Prostate gland (tissue), 2 donors: ENCODE measurements at regions not wholly inside any gene's neighbourhood (a gene's known extent, or its start where the extent isn't known, plus 50 kb on each side); places are given as distances from the start of the nearest gene placed in this dataset.

Experiments used
- POLR2A ChIP-seq: fragments of 450-650 bp; IDR thresholded peaks from one replicate; pipeline ENCODE4 v1.6.1; 2016; ENCODE audit warnings: antibody characterized with exemption, mild to moderate bottlenecking
- POLR2AphosphoS5 ChIP-seq: sonication (generic); formaldehyde crosslinking; IDR thresholded peaks from one replicate; pipeline ENCODE4 v1.6.1; 2017; ENCODE audit warnings: antibody characterized with exemption
- TF ChIP-seq, protein P1 (sequence below), 4 experiments: fragments of 200-600 bp in 2 of 4; fragments of 450-650 bp in 2 of 4; sonication (generic) in 2 of 4; IDR thresholded peaks; 1 replicate in 3 of 4; 2 replicates in 1 of 4; pipeline ENCODE4 v1.5.1; 2016 to 2019; ENCODE audit warnings: antibody characterized with exemption in 4 of 4, mild to moderate bottlenecking in 2 of 4, moderate library complexity in 2 of 4

DNA sequence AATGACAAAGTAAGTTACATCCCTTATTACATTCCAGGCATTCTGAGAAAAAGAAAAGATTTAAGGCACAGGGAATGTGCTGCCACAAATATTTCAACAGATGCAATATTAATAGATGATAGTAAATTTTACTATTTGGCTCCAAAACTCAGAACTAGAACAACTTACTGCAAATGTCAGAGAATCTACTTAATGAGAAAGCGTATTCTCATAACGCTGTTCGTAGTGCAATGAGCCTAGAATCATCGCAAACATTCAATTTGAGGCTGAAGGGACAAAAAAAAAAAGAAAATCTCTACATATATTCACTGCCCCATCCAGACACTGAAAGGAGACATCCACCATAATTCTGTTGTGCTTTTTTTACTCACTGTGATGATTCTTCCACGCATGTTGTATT is 272.1 kb upstream of the DOK6 start:
- TF ChIP-seq POLR2AphosphoS5 (no peak), POLR2A (no peak)
- TF ChIP-seq, protein P1, sequence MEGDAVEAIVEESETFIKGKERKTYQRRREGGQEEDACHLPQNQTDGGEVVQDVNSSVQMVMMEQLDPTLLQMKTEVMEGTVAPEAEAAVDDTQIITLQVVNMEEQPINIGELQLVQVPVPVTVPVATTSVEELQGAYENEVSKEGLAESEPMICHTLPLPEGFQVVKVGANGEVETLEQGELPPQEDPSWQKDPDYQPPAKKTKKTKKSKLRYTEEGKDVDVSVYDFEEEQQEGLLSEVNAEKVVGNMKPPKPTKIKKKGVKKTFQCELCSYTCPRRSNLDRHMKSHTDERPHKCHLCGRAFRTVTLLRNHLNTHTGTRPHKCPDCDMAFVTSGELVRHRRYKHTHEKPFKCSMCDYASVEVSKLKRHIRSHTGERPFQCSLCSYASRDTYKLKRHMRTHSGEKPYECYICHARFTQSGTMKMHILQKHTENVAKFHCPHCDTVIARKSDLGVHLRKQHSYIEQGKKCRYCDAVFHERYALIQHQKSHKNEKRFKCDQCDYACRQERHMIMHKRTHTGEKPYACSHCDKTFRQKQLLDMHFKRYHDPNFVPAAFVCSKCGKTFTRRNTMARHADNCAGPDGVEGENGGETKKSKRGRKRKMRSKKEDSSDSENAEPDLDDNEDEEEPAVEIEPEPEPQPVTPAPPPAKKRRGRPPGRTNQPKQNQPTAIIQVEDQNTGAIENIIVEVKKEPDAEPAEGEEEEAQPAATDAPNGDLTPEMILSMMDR (IDR thresholded peaks at IDR 0.05), result no peak
